Nephron progenitor cell (in vitro differentiated cells): ENCODE measurements at regions not wholly inside any gene's neighbourhood (a gene's known extent, or its start where the extent isn't known, plus 50 kb on each side); places are given as distances from the start of the nearest gene placed in this dataset.

Source experiments
- DNase-seq: peaks from one replicate; pipeline ENCODE4 v3.0.0; 2021
- H3K27ac Mint-ChIP-seq: 2 replicates; pipeline ENCODE4 v1.8.0; 2021; ENCODE audit warnings: mild to moderate bottlenecking, moderate library complexity, mixed read lengths
- H3K27me3 Mint-ChIP-seq: 2 replicates; pipeline ENCODE4 v1.8.0; 2021; ENCODE audit warnings: mild to moderate bottlenecking, low read depth, mixed read lengths; ENCODE audit not compliant: poor library complexity
- H3K36me3 Mint-ChIP-seq: 2 replicates; pipeline ENCODE4 v1.8.0; 2021; ENCODE audit warnings: low read depth, mixed read lengths
- H3K4me1 Mint-ChIP-seq: 2 replicates; pipeline ENCODE4 v1.8.0; 2021; ENCODE audit warnings: mixed read lengths
- H3K4me3 Mint-ChIP-seq: 2 replicates; pipeline ENCODE4 v1.8.0; 2021; ENCODE audit warnings: mild to moderate bottlenecking, moderate library complexity, mixed read lengths
- H3K9me3 Mint-ChIP-seq: 2 replicates; pipeline ENCODE4 v1.8.0; 2021; ENCODE audit warnings: mild to moderate bottlenecking, moderate library complexity, mixed read lengths
- CTCF ChIP-seq: fragments of 200-600 bp; sonication (generic); IDR thresholded peaks from 2 replicates; pipeline ENCODE4 v1.5.0; 2021; ENCODE audit warnings: antibody characterized with exemption

DNA sequence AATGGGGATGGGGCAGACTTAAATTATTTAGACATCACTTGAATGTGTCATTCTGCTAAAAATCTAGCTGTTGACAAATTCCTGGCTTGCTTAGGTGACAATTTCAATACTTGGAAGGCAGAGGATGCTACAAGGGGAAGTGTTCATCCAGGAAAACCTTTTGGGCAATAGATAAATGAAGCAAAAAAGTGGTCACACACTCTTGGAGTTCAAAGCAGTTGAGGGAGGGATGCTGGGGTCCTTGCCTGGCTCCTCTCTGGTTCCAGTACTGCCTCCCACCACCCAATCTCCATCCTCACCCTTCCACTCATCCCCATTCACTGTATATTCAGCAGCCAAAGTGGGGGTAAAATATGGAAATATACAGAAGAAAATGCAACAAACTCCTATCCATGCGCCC lies 52.6 kb upstream of the FRMD4B start:
- DNase-seq, result no peak
- no peak overlapping the region for H3K4me3 Mint-ChIP-seq
- no peaks in the 10 kb centered on the region for H3K27me3 Mint-ChIP-seq
- H3K4me1 Mint-ChIP-seq, result peaks cover 29% of the 10 kb centered on the region
- H3K27ac Mint-ChIP-seq, result no peak overlapping the region
- no peaks in the 10 kb centered on the region for H3K36me3 Mint-ChIP-seq
- peaks cover 3% of the 10 kb centered on the region for H3K9me3 Mint-ChIP-seq
- TF ChIP-seq CTCF, result no peak

DNA sequence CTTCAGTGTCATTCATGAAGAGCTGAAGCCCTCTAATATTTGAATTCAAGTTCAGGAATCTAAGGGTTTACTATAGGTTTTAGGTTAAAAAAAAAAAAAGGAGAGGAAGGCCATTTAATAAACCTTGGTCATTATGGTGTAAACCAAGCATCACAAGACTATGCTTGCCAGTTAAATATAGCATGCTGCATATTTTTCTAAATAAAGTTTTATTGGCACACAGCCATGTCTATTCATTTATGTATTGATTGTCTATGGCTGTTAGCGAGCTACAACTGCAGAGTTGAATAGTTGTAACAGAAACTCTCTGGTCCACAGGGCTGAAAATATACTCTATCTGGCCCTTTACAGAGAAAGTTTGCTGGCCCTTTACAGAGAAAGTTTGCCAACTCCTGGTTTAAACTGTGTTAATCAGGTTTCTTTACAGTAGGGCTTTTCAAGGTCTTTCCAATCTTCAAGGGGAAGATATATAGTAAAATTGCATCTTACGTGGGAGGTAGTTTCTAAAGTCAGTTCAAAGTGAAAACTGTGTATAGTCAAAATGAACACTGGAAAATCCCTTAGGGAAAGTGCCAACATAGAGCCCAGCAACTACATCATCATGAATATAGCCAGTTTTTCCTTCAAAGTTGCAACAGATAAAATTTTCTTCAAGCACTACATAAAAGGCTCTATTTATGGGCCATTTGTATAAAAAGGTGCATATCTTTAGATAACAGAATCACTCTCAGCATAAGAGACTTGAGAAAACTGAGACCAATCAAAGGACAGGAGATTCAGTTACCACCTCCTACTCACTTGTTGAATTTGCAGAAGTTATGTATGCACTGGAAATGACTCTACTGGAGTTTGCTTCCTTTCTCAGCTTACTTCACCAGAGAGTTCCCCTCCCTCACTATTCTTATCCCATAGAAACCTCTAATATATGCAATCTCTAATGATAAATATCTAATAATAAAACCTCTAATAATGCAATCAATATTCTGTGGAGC lies 49.7 kb upstream of the FRMD4B start:
- no peak overlapping the region for H3K27ac Mint-ChIP-seq
- no peaks in the 10 kb centered on the region for H3K27me3 Mint-ChIP-seq
- no peaks in the 10 kb centered on the region for H3K9me3 Mint-ChIP-seq
- DNase-seq, result no peak
- H3K4me1 Mint-ChIP-seq, result peaks cover 16% of the 10 kb centered on the region
- H3K36me3 Mint-ChIP-seq, result no peaks in the 10 kb centered on the region
- TF ChIP-seq CTCF, result no peak
- no peak overlapping the region for H3K4me3 Mint-ChIP-seq
